ENCODE measurements at regions not wholly inside any gene's neighbourhood (a gene's known extent, or its start where the extent isn't known, plus 50 kb on each side); places are given as distances from the start of the nearest gene placed in this dataset.

DNA sequence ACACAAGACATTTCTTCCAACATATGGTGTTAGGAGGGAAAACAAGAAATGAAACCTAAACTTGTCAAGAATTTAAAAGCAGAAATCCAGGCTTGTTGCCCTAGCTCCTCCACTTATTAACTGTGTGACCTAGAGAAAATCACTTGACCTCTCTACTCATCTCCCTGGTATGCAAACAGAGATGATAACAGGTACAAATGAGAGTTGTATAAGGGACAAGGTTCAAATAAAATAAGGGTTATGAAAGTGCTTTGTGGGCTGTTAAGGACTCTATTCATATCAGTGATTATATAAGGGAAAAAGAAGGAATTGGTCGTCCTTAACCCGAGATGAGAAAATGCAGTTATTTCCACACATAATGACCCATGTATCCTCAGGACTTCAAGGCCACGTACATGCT lies 372.7 kb upstream of the TENM4 start (continued):
- TF ChIP-seq, protein P1, sequence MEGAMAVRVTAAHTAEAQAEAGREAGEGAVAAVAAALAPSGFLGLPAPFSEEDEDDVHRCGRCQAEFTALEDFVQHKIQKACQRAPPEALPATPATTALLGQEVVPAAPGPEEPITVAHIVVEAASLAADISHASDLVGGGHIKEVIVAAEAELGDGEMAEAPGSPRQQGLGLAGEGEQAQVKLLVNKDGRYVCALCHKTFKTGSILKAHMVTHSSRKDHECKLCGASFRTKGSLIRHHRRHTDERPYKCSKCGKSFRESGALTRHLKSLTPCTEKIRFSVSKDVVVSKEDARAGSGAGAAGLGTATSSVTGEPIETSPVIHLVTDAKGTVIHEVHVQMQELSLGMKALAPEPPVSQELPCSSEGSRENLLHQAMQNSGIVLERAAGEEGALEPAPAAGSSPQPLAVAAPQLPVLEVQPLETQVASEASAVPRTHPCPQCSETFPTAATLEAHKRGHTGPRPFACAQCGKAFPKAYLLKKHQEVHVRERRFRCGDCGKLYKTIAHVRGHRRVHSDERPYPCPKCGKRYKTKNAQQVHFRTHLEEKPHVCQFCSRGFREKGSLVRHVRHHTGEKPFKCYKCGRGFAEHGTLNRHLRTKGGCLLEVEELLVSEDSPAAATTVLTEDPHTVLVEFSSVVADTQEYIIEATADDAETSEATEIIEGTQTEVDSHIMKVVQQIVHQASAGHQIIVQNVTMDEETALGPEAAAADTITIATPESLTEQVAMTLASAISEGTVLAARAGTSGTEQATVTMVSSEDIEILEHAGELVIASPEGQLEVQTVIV (IDR thresholded peaks at IDR 0.05; ENCODE audit: borderline replicate concordance, partially characterized antibody): no peak

DNA sequence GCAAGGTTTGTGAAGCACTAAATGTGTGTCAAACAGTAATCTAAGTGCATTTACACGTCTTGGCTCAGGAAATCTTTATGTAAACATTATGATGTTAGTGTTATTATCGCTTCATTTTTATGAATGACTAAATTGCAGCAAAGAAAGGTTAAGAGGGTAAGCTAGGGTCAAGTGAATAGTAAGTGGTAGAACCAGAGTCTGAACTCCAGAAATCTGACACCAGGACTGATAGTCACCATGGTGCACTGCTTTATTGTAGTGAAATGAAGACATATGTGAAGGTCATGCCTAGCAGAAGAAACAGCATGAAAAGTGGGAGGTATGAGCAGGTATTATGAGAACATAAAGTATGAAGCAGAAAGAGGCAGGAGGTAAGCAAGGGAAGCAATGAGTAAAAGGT lies 368.7 kb upstream of the TENM4 start:
- H3K4me2 ChIP-seq (ENCODE audit: control insufficient read depth, insufficient read depth): no peak overlapping the region
- H3K27me3 ChIP-seq (replicated peaks in 1 of 2; ENCODE audit: control insufficient read depth in 2 of 2, insufficient read depth in 2 of 2, low read length in 1 of 2): no peaks in the 10 kb centered on the region
- no TSS peak for BruUV-seq (replicated peaks)
- FAIRE-seq (no peak), DNase-seq (ENCODE audit: low read depth, low spot score) (no peak), ATAC-seq (no peak)
- TF ChIP-seq, protein P2, sequence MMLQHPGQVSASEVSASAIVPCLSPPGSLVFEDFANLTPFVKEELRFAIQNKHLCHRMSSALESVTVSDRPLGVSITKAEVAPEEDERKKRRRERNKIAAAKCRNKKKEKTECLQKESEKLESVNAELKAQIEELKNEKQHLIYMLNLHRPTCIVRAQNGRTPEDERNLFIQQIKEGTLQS (IDR thresholded peaks at IDR 0.05; ENCODE audit: borderline replicate concordance, extremely low read depth, low read depth, low read length): no peak
- TF ChIP-seq KLF5 (IDR thresholded peaks at IDR 0.05; ENCODE audit: partially characterized antibody): no peak
- TF ChIP-seq WRNIP1 (IDR thresholded peaks at IDR 0.05; ENCODE audit: borderline replicate concordance, low read depth, low read length): no peak
- no peak for TF ChIP-seq SPI1 (IDR thresholded peaks at IDR 0.05; ENCODE audit: borderline replicate concordance, insufficient read depth, low read depth, low read length)
- TF ChIP-seq, protein P3, sequence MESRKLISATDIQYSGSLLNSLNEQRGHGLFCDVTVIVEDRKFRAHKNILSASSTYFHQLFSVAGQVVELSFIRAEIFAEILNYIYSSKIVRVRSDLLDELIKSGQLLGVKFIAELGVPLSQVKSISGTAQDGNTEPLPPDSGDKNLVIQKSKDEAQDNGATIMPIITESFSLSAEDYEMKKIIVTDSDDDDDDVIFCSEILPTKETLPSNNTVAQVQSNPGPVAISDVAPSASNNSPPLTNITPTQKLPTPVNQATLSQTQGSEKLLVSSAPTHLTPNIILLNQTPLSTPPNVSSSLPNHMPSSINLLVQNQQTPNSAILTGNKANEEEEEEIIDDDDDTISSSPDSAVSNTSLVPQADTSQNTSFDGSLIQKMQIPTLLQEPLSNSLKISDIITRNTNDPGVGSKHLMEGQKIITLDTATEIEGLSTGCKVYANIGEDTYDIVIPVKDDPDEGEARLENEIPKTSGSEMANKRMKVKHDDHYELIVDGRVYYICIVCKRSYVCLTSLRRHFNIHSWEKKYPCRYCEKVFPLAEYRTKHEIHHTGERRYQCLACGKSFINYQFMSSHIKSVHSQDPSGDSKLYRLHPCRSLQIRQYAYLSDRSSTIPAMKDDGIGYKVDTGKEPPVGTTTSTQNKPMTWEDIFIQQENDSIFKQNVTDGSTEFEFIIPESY (IDR thresholded peaks at IDR 0.05): no peak
- H3K9me3 ChIP-seq (replicated peaks; ENCODE audit: control insufficient read depth, insufficient read depth, low read length): no peaks in the 10 kb centered on the region
- H4K20me1 ChIP-seq (ENCODE audit: control insufficient read depth, insufficient read depth): no peaks in the 10 kb centered on the region
- in situ Hi-C loops (cut with MboI) (no loop called here), intact Hi-C loops (cut with micrococcal nuclease; ENCODE audit: unreplicated experiment) (no loop called here)
- H3K36me3 ChIP-seq (ENCODE audit: control insufficient read depth in 2 of 2, insufficient read depth in 2 of 2, low read length in 1 of 2): no peaks in the 10 kb centered on the region
- POLR2A ChIA-PET: no interaction called here
- no peaks in the 10 kb centered on the region for H3K4me1 ChIP-seq (ENCODE audit: control insufficient read depth, insufficient read depth, low read length)
- H3K9ac ChIP-seq (ENCODE audit: control insufficient read depth, insufficient read depth, low read length): no peak overlapping the region
- CTCF ChIA-PET: no interaction called here
- no peaks in the 10 kb centered on the region for H3K79me2 ChIP-seq (ENCODE audit: control insufficient read depth, insufficient read depth, low read length)
- RAD21 ChIA-PET (ENCODE audit: unreplicated experiment): no interaction called here
- no peak overlapping the region for H2AFZ ChIP-seq (ENCODE audit: control insufficient read depth, low read depth, low read length)
- H3K27ac ChIP-seq (ENCODE audit: control insufficient read depth, insufficient read depth): no peak overlapping the region
- SMC1A ChIA-PET (ENCODE audit: uncharacterized antibody, unreplicated experiment): no interaction called here
- WGBS (ENCODE audit: insufficient coverage, insufficient replicate concordance, low lambda C conversion rate, missing lambda C conversion rate): 24% methylated on average over 2 of the region's 2 CpGs
- H3K4me3 ChIP-seq: no peak overlapping the region
